ENCODE measurements at regions not wholly inside any gene's neighbourhood (a gene's known extent, or its start where the extent isn't known, plus 50 kb on each side); places are given as distances from the start of the nearest gene placed in this dataset.
"Not testable (repeated sequence)": the region's sequence is repeated elsewhere in the genome, so short reads cannot be mapped to it uniquely, and the experiment has no call there.

GRCh38 chr4:11811521-11811920 lies 382.8 kb upstream of the HS3ST1 start:
- not testable (repeated sequence) for DNase-seq

DNA sequence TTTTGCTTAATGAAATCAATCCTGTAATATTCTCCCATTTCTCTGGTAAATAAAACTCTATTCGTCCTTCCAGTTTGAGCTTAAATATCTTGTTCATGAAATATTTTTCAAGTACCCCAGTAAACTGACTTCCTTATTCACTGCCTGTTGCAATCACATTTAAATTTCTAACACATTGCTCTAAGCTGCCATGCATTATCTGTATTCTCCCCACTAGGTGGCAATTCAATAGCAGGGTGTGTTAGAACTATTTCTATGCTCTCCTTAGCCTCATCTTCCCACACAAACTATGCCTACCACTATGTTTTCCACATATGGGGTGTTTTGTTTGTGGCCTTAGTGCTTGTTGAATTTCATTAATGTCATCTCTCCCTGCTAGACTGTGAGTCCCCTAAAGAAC lies 377.1 kb upstream of the HS3ST1 start:
- DNase-seq = peak; percentile 4

DNA sequence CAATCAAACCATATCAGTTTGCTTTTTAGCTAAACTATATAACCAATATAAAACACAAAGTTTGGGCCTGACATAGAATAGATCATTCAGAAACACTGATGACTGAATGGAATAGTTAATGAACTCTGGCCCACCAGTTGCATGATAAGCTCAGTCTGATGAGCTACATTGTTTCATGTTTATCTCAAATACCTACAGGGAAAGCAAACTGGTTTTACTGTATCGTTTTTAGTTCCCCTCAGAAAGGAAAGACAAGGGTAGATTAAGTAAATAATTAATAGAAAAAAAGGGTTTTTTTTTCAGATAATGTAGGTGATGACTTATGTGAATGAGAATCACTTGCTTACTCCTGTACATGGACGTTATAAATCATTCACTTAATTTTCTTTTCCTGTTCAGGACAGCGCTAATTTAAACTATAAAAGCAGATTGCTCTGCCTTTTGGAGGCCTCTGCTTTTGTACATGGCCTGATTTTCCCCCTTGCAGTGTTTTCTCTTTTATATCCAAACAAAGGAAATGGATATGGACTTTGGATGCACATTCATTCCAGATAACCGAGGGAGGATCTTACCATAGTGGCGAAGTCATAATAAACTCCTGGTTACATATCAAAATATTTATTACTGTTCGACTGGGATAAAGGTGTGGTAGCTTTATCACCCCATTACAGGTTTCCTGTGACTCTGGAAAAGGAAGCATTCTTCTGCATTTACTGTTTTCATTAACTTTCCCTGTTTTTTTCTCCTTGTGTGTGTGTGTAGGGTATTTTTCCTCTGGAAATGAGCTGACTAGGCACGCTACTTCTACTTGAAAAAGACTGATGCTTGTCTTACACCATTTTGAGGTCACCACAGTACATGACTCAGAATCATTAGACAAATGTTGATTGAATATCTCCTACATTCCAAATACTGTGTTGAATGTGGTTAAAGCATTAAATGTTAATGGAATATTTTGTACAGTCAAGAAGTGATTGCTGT lies 373.1 kb upstream of the HS3ST1 start:
- DNase-seq = no peak

- DNase-seq = no peak
These were observed 370.5 kb upstream of the HS3ST1 start for GRCh38 chr4:11799196-11799595.

- no peak for DNase-seq
These were observed 363.1 kb upstream of the HS3ST1 start for GRCh38 chr4:11791797-11792196.

GRCh38 chr4:11790230-11790629 lies 361.5 kb upstream of the HS3ST1 start:
- DNase-seq = no peak

- DNase-seq = no peak
These were observed 354.9 kb upstream of the HS3ST1 start for GRCh38 chr4:11783588-11783987.

DNA sequence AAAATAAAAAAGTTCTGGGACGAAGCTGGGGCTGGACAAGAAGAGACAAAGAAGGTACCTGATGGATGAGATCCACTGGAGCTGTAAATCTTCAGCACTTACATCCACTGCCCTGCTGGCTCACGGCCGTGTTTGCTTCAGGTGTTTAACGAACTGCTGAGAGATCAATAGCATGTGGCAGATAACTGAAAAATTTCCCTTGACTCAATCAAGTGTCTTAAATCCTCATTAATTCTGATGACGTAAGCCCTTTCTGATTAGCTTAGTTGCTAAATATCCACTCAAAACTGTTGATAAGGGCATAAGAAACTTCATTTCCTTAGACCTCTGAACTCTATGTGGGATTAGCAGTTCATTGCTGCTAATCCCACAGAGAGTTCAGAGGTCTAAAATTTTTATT lies 354.2 kb upstream of the HS3ST1 start:
- no peak for DNase-seq

- DNase-seq = no peak
These were observed 348.8 kb upstream of the HS3ST1 start for GRCh38 chr4:11777447-11777846.

GRCh38 chr4:11774346-11774745 lies 345.7 kb upstream of the HS3ST1 start:
- DNase-seq = no peak

DNA sequence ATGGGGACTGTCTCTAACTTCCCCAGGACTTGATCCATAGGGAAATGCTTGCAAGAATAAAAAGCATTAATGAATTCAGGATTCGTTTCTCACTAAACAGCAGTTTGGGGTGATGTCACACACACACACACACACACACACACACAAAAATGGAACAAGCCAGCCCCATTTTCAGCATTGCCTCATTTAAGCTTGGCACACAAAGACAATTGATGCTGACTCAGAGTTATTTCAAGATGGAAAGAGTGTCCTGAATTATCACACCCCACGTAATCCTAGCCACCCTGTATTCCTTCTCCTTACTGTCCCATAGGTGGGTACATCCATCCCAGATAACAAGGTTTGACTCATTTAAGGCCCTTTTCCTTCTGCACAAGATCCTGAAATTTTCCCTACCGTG lies 345.1 kb upstream of the HS3ST1 start:
- DNase-seq = no peak

DNA sequence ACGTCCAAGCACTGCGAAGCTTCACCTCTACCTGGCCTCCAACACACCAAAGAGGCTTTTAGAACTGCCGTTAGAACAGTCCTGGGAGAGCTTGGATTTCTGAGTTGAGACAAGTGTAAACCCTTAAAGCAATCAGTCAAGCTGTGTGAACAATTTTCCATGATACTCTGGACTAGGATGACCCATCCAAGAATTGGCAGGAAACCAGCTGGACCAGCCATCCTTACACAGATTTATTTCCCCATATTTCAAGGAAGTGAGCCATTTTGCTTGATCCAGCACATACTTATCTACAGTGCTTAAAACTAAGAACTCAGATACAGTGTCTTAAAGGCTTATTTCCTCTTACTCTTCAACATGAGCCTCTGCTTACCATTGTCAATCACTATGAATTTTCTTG lies 340.7 kb upstream of the HS3ST1 start:
- no peak for DNase-seq

DNA sequence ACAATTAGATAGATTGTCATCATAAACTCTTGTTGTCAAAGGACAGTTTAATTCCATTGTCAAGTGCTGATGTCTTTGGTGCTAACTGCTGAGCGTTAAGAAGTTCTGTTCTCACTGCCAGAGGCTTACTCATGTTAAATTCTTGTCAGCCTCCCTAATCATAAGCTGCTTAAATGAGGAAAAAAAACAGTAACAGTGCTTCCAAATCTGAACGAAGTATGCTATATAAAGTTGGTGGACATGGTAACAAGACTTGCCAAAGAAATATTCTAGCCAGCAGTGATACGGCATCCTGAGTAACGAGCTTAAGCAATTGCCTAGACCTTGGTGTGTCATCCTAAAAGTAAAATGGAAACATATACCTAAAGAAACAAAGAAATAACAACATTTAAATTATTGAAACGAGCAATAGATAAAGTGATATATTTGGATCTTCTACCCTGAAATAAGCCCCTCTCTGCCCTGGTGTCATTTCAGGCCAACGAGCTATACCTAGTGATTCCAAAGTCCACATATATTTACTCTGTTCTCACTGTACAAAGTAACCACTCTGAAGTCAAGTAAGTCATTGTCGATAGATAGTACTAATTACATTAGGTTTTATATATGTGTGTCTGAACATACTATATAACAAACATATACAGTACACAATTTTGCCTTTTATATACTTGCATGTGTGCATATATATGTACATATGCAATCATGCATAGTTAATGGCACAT lies 339.7 kb upstream of the HS3ST1 start:
- no peak for DNase-seq

- DNase-seq = peak; percentile 29
These were observed 337.3 kb upstream of the HS3ST1 start for GRCh38 chr4:11765849-11766453.

GRCh38 chr4:11748164-11748872 lies 319.6 kb upstream of the HS3ST1 start:
- DNase-seq = no peak

GRCh38 chr4:11746734-11747133 lies 318.0 kb upstream of the HS3ST1 start:
- DNase-seq = no peak

DNA sequence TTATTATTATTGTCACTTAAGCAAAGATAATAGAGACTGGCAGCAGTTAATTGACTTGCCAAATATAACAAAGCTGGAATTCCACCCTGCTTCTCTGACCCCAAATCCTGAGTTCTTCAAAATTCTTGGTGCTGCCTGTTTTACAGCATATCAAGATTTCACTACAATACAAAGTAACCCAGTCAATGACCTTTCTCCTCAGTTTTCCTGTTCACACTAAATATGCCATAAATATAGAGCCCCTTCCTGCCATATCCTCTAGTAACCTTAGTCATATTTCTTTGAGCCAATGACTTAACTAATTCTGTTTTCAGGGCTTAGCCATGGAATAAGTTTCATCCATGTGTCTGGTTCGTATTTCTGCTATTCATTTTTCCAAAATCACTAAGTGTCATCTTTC lies 315.3 kb upstream of the HS3ST1 start:
- DNase-seq = no peak

DNA sequence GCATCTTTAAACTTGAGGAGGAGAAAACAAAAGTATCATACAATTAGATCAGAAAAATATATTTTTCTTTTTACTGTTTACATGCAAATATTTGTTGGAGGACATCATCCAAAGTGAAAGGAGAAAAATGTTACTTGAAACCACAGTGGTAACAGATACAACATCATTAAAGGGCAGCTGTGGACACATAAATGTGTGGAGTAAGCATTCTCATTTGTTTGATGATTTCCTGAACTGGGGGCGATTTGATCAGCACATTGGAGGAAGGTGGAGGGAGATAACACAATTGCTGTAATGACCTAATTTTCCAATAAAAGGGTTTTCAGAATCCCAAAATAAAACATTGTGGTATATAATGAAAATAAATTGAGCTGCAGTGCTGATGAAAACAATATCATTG lies 314.5 kb upstream of the HS3ST1 start:
- DNase-seq = no peak

DNA sequence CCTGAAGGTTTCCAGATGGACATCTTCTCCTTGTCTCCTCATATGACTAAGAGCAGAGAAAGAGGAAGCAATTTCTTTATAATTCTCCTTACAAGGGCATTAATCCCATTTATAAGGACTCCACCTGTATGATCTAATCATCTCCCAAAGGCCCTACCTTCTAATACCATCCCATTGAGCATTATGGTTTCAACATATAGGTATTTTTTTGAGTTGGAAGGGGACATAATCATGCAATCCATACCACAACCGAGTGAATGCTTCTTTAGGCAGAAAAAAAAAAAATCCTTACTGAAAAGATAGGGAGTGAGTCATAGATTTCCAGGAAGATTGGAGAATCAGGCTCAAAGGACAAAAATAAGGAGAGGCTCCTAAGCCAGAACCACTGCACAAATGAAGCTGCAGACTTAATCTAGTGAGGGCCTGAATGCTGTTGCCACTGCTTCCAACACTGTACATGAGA lies 312.5 kb upstream of the HS3ST1 start:
- DNase-seq = no peak

DNA sequence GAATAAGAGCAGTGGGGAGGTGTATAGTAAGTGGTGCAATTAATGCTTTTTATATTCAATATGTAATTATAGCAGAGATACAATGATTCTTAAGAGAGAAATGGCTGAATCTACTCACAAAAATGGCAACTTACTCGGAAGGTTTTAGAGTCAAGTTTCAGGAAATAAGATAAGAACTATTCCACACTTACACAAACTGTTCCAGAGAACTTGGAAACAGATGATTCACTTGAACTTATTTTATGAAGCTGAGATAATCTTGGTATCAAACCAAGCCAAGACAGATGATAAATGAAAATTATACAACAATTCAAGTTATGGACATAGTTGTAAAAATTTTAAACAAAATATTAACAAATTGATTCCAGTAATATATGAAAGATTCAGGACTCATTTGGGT lies 311.3 kb upstream of the HS3ST1 start:
- no peak for DNase-seq

DNA sequence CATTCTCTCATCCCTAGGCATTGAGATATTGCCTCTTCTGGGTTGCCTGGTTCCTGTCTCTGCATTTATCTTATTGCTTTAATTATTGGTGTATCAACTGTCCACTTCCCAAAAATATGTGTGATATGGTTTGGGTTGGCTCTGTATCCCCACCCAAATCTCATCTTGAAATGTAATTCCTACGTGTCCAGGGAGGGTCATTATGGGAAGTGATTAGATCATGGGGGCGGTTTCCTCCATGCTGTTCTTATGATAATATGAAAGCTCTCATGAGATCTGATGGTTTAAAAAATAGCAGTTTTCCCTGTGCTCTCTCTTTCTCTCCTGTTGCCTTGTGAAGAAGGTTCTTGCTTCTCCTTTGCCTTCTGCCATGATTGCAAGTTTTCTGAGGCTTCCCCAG lies 308.3 kb upstream of the HS3ST1 start:
- no peak for DNase-seq

- DNase-seq = no peak
These were observed 307.0 kb upstream of the HS3ST1 start for GRCh38 chr4:11735651-11736050.

DNA sequence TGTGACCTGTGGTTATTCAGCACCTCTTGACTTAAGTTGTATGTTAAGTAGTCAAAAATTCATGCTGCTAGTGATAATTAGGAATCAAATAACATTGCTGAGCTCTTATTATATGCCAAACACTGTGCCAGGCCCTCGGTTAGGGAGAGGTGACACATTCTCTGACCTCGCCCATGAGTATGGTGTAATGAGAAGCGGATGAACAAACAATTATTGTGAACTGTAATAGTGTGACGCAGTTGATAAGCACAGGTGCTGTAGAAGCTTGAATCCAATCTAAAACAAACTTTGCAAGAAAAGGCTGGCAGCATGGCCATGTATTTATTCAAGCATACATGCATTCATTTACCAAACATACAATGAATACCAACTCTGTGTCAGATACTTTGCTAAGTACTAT lies 303.5 kb upstream of the HS3ST1 start:
- no peak for DNase-seq
